Neural cell (in vitro differentiated cells): ENCODE measurements at regions not wholly inside any gene's neighbourhood (a gene's known extent, or its start where the extent isn't known, plus 50 kb on each side); places are given as distances from the start of the nearest gene placed in this dataset.

Source experiments
- H2AFZ ChIP-seq: fragments of 200-600, 300-800 bp; sonication (generic), shearing (Covaris generic); 2 replicates; pipeline ENCODE4 v1.6.0; 2014; ENCODE audit warnings: low read depth, mild to moderate bottlenecking, antibody characterized with exemption, low read length, moderate library complexity
- H3F3A ChIP-seq: fragments of 200-600 bp; shearing (Covaris generic); 2 replicates; pipeline ENCODE4 v1.6.1; 2016; ENCODE audit warnings: mild to moderate bottlenecking, moderate library complexity, mixed read lengths, antibody characterized with exemption, low read length; ENCODE audit not compliant: insufficient read depth, poor library complexity, severe bottlenecking
- H3K27ac ChIP-seq: fragments of 200-600, 300-800 bp; sonication (generic), shearing (Covaris generic); 2 replicates; pipeline ENCODE4 v1.5.1; 2014; ENCODE audit warnings: mild to moderate bottlenecking, low read length, moderate library complexity
- H3K27me3 ChIP-seq: fragments of 300-800, 200-600 bp; sonication (generic), shearing (Covaris generic); 2 replicates; pipeline ENCODE4 v1.6.0; 2014; ENCODE audit warnings: mild to moderate bottlenecking, low read depth, low read length, moderate library complexity; ENCODE audit not compliant: insufficient read depth
- H3K36me3 ChIP-seq: fragments of 300-800, 200-600 bp; sonication (generic), shearing (Covaris generic); 2 replicates; pipeline ENCODE4 v1.5.1; 2014; ENCODE audit warnings: mild to moderate bottlenecking, antibody characterized with exemption, low read length, moderate library complexity; ENCODE audit not compliant: insufficient read depth
- H3K4me2 ChIP-seq: fragments of 300-800, 200-600 bp; sonication (generic), shearing (Covaris generic); 2 replicates; pipeline ENCODE4 v1.6.0; 2014; ENCODE audit warnings: mild to moderate bottlenecking, low read length
- H3K4me3 ChIP-seq: fragments of 300-800, 200-600 bp; sonication (generic), shearing (Covaris generic); 2 replicates; pipeline ENCODE4 v1.5.1; 2014; ENCODE audit warnings: mild to moderate bottlenecking, low read length, moderate library complexity
- H3K79me2 ChIP-seq: fragments of 200-600 bp; shearing (Covaris generic); replicated peaks from 2 replicates; pipeline ENCODE4 v1.6.0; 2014; ENCODE audit warnings: mild to moderate bottlenecking, low read length, moderate library complexity; ENCODE audit not compliant: insufficient read depth
- H3K9ac ChIP-seq: fragments of 300-800, 200-600 bp; sonication (generic), shearing (Covaris generic); 2 replicates; pipeline ENCODE4 v1.6.1; 2016; ENCODE audit warnings: mild to moderate bottlenecking, low read length, mixed read lengths
- H3K9me2 ChIP-seq: fragments of 200-600 bp; shearing (Covaris generic); 2 replicates; pipeline ENCODE4 v1.6.1; 2016; ENCODE audit warnings: mild to moderate bottlenecking, low read length, mixed read lengths; ENCODE audit not compliant: insufficient read depth
- H3K9me3 ChIP-seq: fragments of 200-600, 300-800 bp; sonication (generic), shearing (Covaris generic); 2 replicates; pipeline ENCODE4 v1.6.1; 2016; ENCODE audit warnings: mild to moderate bottlenecking, mixed run types, low read length, moderate library complexity, mixed read lengths
- H4K20me1 ChIP-seq: fragments of 200-600 bp; shearing (Covaris generic); 2 replicates; pipeline ENCODE4 v1.6.1; 2016; ENCODE audit warnings: mild to moderate bottlenecking, mixed run types; ENCODE audit not compliant: insufficient read depth
- CTCF ChIP-seq: fragments of 450-650 bp; IDR thresholded peaks from 2 replicates; pipeline ENCODE4 v1.5.1; 2014; ENCODE audit warnings: antibody characterized with exemption, mild to moderate bottlenecking, moderate library complexity; ENCODE audit not compliant: poor library complexity, severe bottlenecking
- EP300 ChIP-seq: fragments of 450-650 bp; conservative IDR thresholded peaks from 2 replicates; pipeline ENCODE4 v1.6.1; 2014; ENCODE audit warnings: antibody characterized with exemption, mild to moderate bottlenecking, moderate library complexity; ENCODE audit not compliant: poor library complexity, severe bottlenecking
- EZH2 ChIP-seq: fragments of 200-600, 300-800 bp; shearing (Covaris generic), sonication (generic); IDR thresholded peaks from 2 replicates; pipeline ENCODE4 v1.6.1; 2014; ENCODE audit warnings: antibody characterized with exemption, low read length, borderline replicate concordance, mild to moderate bottlenecking; ENCODE audit not compliant: insufficient read depth, poor library complexity, severe bottlenecking
- MXI1 ChIP-seq: fragments of 450-650 bp; conservative IDR thresholded peaks from 2 replicates; pipeline ENCODE4 v1.6.1; 2014; ENCODE audit warnings: antibody characterized with exemption, mild to moderate bottlenecking; ENCODE audit not compliant: poor library complexity, severe bottlenecking
- POLR2AphosphoS5 ChIP-seq: IDR thresholded peaks from 2 replicates; pipeline ENCODE4 v1.6.1; 2012
- RAD21 ChIP-seq: fragments of 450-650 bp; conservative IDR thresholded peaks from 2 replicates; pipeline ENCODE4 v1.6.1; 2014; ENCODE audit warnings: antibody characterized with exemption, mild to moderate bottlenecking, moderate library complexity
- SMC3 ChIP-seq: fragments of 450-650 bp; conservative IDR thresholded peaks from 2 replicates; pipeline ENCODE4 v1.6.1; 2014; ENCODE audit warnings: antibody characterized with exemption, mild to moderate bottlenecking, moderate library complexity; ENCODE audit not compliant: poor library complexity
- TAF1 ChIP-seq: IDR thresholded peaks from 2 replicates; pipeline ENCODE4 v1.6.1; 2012; ENCODE audit warnings: low read depth
- TF ChIP-seq, protein P1 (sequence below): IDR thresholded peaks from 2 replicates; pipeline ENCODE4 v1.6.1; 2012; ENCODE audit warnings: borderline replicate concordance

DNA sequence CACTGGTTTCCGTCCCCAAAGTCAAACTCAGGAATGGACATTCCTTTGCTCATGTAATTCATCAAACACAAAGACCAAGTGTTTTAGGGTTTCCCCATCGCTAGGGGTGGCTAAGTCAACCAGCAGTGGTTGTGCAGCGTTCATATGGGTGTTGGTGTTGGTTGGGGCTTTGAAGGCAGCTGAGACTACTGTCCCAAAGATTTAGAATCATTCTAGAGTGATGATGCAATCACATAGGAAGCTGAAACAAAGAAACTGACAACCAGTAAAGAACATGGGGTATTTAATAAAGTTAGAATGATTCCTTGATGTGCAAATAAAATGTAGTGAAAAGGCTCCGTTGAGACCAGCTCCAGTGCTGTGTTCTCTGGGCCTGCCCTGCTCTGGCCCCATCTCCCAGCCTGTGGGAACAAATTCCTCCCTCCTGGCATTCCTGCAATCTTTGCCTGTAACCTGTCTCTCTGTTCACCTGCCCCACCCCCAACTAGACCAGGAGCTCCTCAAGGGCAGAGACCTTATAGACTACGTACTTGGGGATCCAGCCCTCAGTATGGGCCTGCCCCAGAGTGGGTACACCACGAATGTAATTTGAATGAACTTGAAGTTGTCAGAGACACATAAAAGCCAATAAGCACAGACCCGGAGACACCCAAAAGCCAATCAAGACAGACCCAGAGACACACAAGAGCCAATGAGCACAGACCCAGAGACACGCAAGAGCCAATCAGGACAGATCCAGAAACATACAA lies 191.7 kb upstream of the TWIST2 start:
- Histone ChIP-seq H3K27me3 (no peaks in the 10 kb centered on the region), H3K36me3 (no peaks in the 10 kb centered on the region), H3K27ac (no peak overlapping the region), H3K9me2 (no peaks in the 10 kb centered on the region), H3K4me2 (no peak overlapping the region), H2AFZ (no peak overlapping the region), H3K79me2 (no peaks in the 10 kb centered on the region), H3F3A (no peaks in the 10 kb centered on the region), H3K4me3 (no peak overlapping the region), H4K20me1 (no peaks in the 10 kb centered on the region), H3K9ac (no peak overlapping the region), H3K9me3 (no peaks in the 10 kb centered on the region)
- TF ChIP-seq EZH2 (no peak), RAD21 (no peak), TAF1 (no peak), CTCF (no peak), EP300 (no peak), MXI1 (no peak)
- TF ChIP-seq, protein P1, sequence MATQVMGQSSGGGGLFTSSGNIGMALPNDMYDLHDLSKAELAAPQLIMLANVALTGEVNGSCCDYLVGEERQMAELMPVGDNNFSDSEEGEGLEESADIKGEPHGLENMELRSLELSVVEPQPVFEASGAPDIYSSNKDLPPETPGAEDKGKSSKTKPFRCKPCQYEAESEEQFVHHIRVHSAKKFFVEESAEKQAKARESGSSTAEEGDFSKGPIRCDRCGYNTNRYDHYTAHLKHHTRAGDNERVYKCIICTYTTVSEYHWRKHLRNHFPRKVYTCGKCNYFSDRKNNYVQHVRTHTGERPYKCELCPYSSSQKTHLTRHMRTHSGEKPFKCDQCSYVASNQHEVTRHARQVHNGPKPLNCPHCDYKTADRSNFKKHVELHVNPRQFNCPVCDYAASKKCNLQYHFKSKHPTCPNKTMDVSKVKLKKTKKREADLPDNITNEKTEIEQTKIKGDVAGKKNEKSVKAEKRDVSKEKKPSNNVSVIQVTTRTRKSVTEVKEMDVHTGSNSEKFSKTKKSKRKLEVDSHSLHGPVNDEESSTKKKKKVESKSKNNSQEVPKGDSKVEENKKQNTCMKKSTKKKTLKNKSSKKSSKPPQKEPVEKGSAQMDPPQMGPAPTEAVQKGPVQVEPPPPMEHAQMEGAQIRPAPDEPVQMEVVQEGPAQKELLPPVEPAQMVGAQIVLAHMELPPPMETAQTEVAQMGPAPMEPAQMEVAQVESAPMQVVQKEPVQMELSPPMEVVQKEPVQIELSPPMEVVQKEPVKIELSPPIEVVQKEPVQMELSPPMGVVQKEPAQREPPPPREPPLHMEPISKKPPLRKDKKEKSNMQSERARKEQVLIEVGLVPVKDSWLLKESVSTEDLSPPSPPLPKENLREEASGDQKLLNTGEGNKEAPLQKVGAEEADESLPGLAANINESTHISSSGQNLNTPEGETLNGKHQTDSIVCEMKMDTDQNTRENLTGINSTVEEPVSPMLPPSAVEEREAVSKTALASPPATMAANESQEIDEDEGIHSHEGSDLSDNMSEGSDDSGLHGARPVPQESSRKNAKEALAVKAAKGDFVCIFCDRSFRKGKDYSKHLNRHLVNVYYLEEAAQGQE = no peak

DNA sequence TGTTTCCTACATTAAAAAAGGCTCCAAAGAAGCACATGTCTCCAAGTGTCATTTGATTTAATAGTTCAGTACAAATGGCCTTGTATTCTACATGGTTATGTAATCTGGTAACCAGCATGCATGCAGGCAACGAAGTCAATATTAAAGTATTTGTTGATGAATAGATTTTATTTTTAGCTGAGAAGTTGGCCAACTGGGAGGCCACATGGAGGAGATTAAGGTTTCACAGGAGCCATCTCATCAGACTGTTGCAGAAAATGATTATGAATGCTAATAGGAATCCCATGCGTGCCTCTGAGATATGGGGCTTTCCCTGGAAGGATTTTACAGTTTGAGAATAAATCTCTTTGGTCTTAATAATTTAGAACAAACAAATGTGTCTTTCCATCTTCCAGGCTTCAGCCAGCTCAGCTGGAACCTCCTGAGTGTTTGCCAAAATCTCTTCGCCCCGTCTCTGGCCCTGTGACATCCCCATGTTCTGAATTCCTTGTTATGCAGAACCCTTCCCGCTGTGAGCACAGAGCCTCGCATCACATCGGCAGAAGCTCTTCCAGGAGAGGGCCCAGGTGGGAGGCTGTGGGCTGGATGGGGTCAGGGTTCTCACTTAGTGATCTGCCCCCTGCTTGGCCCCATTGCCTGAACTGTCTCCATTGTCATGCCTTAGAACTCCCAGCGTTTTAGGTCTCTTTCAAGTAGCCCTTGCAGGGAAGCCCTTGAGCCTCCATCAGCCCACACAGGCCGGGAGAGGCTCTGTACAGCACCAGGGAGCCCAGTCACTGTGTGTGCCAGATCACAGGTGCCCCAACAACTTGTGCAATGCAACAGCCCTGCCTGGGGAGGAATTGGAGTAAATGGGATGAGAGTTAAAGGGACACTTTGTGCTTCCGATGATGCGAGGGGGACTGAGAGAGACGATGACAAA lies 190.5 kb upstream of the TWIST2 start:
- no peak overlapping the region for H2AFZ ChIP-seq
- H3K27ac ChIP-seq = no peak overlapping the region
- H3K79me2 ChIP-seq = no peaks in the 10 kb centered on the region
- TF ChIP-seq POLR2AphosphoS5 = no peak
- TF ChIP-seq EP300 = no peak
- TF ChIP-seq TAF1 = no peak
- TF ChIP-seq EZH2 = no peak
- no peak for TF ChIP-seq SMC3
- TF ChIP-seq RAD21 = no peak
- TF ChIP-seq MXI1 = no peak
- no peak for TF ChIP-seq CTCF
- TF ChIP-seq, protein P1 = no peak
- no peak overlapping the region for H3K4me2 ChIP-seq
- H3F3A ChIP-seq = no peaks in the 10 kb centered on the region
- H3K9me3 ChIP-seq = no peaks in the 10 kb centered on the region
- H3K4me3 ChIP-seq = no peak overlapping the region
- no peaks in the 10 kb centered on the region for H4K20me1 ChIP-seq
- no peaks in the 10 kb centered on the region for H3K9me2 ChIP-seq
- H3K36me3 ChIP-seq = no peaks in the 10 kb centered on the region
- H3K27me3 ChIP-seq = no peaks in the 10 kb centered on the region
- no peak overlapping the region for H3K9ac ChIP-seq
